GM19395 (cell line): ENCODE measurements at regions not wholly inside any gene's neighbourhood (a gene's known extent, or its start where the extent isn't known, plus 50 kb on each side); places are given as distances from the start of the nearest gene placed in this dataset.
A peak's percentile ranks its signal among the peaks of the same experiment; 100 is the strongest.

Experiments
- ATAC-seq: cut with Tn5 transposase; IDR thresholded peaks from one replicate; pipeline ENCODE4 v1.9.1; 2021; ENCODE audit warnings: mild to moderate bottlenecking, moderate library complexity; ENCODE audit not compliant: unreplicated experiment

DNA sequence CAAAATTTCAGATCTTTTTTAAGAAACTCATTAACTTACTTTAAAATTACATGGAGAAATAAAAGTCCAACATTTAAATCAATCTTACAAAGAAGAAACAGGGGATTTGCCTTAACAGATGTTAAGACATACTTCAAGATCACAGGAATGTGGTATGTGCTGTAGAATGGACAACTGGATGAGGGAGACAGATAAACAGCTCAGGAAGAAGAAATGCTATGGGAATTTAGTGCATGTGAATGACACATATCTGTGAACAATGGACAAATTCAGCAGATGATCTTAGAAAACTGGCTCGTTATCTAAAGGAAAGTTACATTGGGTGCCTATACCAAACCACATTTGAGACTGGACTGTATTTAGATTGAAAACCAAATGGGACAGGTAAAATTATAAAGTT lies 246.8 kb upstream of the AGAP1 start:
- no peak for ATAC-seq

DNA sequence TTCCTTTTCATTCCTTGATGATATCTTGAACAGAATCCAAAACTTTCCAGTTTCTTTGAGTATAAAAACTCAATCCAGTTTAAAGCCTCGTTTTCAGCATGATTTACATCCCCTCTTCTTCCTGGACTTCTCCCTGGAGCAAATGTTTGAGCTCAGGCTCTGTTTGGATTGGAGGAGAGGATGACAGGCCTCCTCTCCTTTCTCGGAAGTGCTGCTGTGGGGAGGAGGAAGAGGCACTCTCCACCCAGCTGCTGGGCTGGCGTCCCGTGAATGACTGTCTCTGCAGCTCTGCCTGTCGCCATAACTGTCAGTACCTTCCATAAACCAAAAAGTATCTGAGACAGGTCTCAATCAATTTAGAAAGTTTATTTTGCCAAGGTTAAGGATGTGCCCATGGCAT lies 238.2 kb upstream of the AGAP1 start:
- ATAC-seq, result no peak

GRCh38 chr2:235257590-235257989 lies 236.3 kb upstream of the AGAP1 start:
- no peak for ATAC-seq

DNA sequence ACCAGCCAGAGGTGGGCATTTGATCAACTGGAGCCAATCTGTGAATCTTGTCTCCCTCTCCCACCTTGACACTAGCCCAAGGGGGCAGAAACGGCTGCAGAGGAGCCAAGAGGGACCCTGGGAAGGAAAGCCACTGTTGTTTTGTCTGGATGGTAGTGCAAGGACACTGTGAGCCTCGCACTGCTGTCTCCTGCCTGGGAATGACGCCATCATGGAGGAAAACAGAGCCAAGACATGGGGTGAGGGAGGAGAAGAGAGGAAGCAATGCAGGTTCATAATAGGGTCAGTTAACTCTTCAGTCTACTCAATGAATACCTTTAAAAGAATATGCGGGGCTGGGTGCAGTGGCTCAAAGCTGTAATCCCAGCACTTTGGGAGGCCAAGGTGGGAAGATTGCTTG lies 231.1 kb upstream of the AGAP1 start:
- no peak for ATAC-seq

GRCh38 chr2:235263205-235264120 lies 230.4 kb upstream of the AGAP1 start:
- ATAC-seq, result no peak

GRCh38 chr2:235264121-235264493 lies 229.7 kb upstream of the AGAP1 start:
- ATAC-seq, result no peak

DNA sequence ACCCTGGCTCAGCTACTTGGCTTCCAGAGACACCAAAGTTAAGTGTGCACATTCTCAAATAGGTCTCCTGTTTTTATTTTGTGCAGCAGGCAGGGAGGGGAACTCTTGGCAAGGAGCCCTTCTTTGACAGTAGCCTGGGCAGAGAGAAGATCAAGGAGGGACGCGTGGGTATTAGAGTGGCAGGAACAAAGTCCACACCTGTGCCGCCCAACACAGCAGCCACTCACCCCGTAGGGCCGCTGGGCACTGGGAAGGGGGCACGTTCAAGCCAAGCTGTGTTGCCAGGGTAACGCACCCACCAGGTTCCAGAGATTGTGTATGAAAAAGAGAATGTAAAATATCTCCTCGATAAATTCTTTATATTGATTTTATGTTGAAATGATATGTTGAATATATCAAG lies 229.3 kb upstream of the AGAP1 start:
- ATAC-seq, result no peak

DNA sequence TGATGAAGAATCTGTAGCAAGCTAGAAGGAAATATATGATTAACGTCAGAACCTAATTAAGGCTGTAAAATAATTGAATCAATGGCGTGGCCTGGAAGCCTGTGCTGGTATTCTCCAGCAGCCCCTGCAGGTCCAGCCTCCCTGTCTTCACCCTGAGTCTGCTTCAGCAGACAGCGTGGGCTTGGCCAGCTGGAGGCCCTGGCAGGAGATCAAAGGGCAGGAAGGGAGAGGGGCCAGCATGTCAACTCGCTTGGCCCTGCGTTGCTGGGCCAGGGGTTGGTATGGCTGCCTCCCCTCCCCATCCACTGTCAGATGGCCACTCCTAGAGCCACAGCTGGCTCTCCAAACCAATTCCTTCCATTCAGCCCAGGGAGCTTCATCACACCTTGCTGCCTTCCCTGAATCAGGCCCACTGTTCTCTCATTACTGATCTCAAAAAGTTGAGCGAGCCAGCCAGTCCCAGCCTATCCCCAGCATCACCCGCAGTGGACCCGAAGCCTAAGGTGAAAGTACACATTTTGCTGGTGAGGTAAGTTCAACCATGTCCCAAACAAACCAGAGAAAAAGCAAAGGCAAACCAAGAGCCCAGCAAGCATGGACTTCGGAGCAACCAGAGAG lies 228.4 kb upstream of the AGAP1 start:
- ATAC-seq, result no peak

DNA sequence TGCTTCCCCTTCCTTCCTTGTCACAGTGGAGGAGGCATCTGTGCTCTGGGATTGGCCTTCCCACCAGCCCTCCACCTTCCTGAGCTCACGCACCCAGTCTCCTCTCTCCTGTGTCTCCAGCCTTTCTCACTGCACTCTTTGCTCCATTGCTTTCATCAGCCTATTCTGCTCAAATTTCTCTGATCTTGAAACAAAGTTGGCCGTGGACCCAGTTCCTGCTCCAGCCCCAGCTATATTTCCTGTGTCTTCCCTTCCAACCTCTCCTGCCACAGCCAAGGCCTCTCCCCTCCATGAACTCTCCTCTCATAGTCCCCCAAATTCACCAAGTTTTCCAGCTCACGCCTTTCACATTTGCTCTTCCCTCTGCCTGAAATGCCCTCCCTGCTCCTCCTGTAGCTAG lies 226.6 kb upstream of the AGAP1 start:
- no peak for ATAC-seq

- no peak for ATAC-seq
Measured at GRCh38 chr2:235268535-235268934, 225.3 kb upstream of the AGAP1 start.

DNA sequence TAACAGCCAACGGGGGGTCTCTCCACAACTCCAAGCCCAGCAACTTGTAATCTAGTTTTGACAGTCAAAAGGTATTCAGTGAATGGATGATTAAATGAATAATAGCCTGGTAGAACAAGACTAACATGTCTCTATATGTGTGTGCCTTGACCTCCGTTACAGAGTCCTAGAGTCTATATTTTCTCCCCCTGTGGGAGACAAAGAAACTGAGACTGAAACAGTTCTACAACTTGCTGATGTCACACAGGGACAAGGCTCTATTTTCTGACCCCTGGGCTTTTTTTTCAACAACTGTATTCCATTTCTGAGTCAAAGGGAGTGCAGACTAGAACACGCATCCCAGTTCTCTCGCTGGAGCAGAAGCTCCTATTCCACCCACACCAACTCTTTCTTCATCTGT lies 223.6 kb upstream of the AGAP1 start:
- ATAC-seq, result peak; percentile 68

- peak; percentile 97 for ATAC-seq
Measured at GRCh38 chr2:235270956-235271355, 222.9 kb upstream of the AGAP1 start.

DNA sequence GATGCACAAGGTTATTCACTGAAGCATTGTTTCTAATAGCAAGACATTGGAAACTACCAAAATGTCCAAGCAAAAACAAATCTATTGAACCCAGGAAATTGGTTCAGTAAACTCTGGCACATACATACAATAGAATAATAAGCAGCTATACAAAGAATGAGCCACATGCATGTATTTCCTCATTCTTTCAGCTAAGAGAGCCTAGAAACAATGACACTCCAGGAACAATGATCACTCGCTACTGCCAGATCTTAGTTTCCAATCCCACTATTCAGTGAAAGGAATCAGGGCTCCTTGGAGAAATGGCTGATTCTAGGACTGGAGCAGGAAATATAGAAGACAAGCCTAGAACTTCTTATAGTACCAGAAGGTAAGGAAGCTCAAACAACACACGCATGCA lies 221.9 kb upstream of the AGAP1 start:
- no peak for ATAC-seq

GRCh38 chr2:235274023-235274422 lies 219.8 kb upstream of the AGAP1 start:
- ATAC-seq, result no peak

DNA sequence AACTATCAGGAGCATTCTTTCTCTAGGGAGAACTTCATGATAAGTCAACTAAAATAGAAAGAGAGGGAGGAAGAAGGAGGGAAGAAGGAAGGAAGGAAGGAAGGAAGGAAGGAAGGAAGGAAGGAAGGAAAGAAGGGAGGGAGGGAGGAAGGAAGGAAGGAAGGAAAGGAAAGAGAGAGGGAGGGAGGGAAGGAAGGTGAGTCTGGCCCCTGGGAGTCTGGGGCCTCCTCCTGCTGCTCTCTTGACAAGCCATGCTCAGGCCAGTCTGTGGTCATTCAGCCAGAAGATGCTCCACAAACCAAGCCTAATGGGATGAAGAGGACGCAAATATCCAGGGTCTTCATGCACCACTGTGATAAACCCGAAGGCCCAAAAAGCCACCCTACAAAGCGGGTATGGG lies 216.4 kb upstream of the AGAP1 start:
- no peak for ATAC-seq

DNA sequence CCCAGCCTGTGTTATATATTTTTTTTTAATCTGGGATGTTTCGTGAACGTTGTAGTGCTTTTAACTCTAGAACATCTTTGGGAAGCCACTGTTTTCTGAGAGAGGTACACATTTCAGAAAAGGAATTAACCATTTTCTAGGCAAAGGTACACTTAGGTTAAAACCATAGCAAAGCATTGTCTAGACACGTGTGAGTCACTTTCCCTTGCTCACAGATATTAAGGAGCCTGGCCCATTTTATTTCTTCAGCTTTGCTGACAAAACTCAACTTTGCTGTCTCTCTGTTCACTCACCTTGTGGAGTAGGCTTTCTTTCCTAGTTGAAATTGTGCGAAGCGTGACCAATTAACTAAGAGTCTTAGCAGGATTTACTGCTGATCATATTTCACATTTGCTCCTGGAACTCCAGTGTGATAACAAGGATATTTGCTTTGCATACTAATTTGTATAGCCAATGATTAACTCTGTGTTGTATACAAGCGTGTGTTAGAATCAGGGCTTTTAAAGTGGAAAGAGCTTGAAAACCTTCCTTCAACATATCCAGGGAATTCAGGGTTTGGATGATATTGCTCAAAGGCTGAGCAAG lies 215.0 kb upstream of the AGAP1 start:
- no peak for ATAC-seq

DNA sequence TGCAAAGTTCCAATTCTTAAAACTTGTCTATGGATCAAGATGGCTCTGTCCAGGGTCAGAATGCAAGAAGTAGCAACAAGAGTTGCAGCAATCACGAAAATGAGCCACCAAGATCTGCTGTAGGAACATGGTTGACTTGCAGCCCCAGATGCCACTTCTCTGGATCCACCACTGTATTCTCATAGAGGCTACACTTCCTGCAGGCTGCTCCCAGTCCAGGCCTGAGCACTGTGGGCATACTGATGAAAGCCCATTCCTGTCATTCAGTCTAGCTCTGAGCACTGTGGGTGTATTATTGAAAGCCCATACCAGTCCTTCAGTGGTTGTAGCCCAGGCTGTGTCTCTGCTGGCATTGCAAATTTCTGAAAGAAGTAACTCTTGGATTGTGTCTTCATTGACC lies 213.9 kb upstream of the AGAP1 start:
- ATAC-seq, result no peak

- ATAC-seq, result no peak
Measured at GRCh38 chr2:235283246-235283645, 210.6 kb upstream of the AGAP1 start.

- ATAC-seq, result no peak
Measured at GRCh38 chr2:235286622-235287374, 207.0 kb upstream of the AGAP1 start.

DNA sequence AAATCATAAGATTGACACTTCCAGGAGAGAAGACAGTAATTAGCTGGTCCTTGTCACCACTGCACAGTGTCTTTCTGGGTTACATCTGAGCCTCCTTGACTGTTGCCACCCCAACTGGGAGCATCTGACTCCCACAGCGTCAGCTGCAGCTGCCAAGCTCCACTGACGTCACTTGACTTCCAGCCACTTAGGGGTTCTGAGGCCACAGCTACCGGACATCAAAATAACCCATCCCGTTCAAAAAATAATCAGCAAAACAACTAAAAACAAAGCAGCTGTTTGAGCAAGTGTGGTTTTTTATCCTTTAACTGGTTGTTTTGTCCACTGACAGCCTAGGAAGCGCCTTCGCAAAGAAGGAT lies 206.5 kb upstream of the AGAP1 start:
- ATAC-seq, result no peak

DNA sequence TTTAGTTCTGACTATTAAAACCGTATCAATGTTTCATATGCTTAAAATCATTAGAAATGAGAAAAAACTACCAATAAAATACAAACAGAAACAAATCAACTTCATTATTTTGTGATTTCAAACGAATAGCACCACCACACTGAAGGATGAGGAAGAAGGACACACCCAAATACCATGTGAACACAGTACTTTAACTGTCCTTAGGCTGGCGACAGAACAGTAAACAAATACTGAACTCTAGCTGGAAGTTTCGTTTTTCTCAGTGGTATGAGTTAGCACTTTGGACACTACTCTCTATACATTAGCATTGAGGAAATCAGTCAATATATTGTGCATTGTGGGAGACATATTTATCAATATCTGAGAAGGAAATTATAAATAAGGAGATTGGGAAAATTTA lies 202.4 kb upstream of the AGAP1 start:
- no peak for ATAC-seq

- ATAC-seq, result no peak
Measured at GRCh38 chr2:235293061-235293460, 200.8 kb upstream of the AGAP1 start.
